ENCODE measurements at regions not wholly inside any gene's neighbourhood (a gene's known extent, or its start where the extent isn't known, plus 50 kb on each side); places are given as distances from the start of the nearest gene placed in this dataset.

DNA sequence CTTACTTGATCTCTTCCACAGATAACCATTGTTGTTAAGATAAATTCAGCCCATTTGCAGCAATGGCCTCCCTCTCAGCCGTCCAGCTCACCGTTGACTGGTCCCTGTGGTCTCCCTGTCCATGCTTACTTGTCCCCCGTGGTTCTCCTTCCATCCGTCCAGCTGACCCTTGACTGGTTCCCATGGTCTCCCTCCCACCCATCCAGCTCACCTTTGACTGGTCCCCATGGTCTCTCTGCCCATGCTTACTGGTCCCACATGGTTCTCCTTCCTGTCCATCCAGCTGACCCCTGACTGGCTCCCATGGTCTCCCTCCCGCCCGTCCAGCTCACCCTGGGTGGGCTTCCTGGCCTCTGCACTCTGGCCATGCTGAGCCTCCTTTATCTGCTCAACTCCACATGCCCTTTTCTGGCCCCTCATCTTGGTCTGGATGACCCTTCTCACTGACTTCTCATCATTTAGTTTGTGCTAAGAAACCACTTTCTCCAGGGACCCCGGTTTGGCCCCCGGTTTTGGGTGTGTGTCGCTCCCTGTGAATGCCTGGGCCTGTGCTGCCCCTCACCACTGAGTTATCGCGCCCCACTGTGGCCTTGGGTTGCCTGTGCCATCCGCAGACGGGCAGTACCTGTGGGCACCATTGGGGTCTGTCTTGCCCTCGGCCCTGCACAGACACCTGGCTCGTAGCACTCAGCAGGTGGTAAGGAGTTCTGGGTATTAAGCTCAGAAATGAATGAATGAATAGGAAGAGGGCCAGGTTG is 146.4 kb downstream of the ERMARD start:
- no peak overlapping the region for H3K27ac ChIP-seq
- DNase-seq (ENCODE audit: low read depth, low spot score) = no peak

DNA sequence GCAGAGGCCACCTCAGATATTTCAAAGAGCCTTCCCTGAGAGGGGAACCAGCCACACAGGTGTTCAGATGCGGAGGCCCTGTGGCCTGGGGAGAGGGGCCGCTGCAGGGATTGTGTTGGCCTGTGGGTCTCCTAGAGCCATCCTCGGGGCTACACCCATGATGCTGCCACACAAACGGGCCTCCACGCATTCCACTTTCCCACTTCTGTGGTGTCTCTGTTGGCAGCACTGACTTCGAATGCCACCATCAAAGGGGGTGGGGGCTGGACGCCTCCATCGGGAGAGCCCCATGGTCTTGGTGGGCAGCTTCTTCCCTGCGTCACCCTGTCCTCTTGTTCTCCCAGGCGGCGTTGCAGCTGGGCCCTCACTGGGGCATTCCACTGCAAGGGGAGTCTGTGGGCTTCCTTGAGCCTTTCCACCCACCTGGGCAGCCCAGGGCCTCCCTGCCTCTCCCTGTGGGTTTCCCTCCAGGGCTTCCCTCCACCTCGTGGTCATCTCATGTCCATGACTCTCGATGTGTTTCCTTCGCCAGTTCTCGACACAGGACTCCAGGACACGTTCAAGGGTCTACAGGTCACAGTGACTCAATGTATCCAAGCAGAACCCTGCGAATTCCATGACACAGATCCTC is 145.5 kb downstream of the ERMARD start:
- no peak overlapping the region for H3K27ac ChIP-seq
- DNase-seq (ENCODE audit: low read depth, low spot score) = no peak

GRCh38 chr6:169895926-169896761 is 144.7 kb downstream of the ERMARD start:
- H3K27ac ChIP-seq = no peak overlapping the region
- DNase-seq (ENCODE audit: low read depth, low spot score) = no peak

GRCh38 chr6:169895000-169895759 is 143.8 kb downstream of the ERMARD start:
- DNase-seq (ENCODE audit: low read depth, low spot score) = no peak
- no peak overlapping the region for H3K27ac ChIP-seq

- DNase-seq (ENCODE audit: low read depth, low spot score) = no peak
- no peak overlapping the region for H3K27ac ChIP-seq
Measured at GRCh38 chr6:169894377-169894960, 143.0 kb downstream of the ERMARD start.

DNA sequence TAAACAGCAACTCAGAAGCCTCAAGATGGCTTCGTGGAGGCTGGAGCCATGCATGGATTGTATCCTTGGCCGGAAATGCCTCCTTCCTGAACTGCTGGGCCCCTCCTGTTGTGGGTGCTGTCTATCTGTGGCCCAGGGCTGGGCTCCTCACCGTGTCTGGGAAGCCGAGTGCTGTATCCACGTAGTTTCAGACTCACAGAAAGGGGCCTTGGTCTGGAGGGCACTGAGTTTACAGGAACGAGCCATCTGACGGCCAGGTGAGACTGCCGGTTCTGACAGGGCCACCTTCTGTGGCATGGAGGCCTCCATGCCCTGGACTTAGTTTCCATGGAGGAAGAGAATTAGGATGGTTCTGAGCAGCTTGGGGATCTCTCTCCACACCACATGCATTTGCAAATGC is 142.2 kb downstream of the ERMARD start:
- H3K27ac ChIP-seq = no peak overlapping the region
- no peak for DNase-seq (ENCODE audit: low read depth, low spot score)

DNA sequence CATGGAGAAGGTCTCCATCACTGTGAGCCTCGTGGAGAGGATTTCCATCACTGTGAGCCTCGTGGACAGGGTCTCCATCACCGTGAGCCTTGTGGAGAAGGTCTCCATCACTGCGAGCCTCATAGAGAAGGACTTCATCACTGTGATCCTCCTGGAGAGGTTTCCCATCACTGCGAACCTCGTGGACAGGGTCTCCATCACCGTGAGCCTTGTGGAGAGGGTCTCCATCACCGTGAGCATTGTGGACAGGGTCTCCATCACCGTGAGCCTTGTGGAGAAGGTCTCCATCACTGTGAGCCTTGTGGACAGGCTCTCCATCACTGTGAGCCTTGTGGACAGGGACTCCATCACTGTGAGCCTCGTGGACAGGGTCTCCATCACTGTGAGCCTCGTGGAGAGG is 140.4 kb downstream of the ERMARD start:
- no peak overlapping the region for H3K27ac ChIP-seq
- DNase-seq (ENCODE audit: low read depth, low spot score) = no peak

GRCh38 chr6:169891421-169891820 is 140.0 kb downstream of the ERMARD start:
- no peak overlapping the region for H3K27ac ChIP-seq
- DNase-seq (ENCODE audit: low read depth, low spot score) = no peak

DNA sequence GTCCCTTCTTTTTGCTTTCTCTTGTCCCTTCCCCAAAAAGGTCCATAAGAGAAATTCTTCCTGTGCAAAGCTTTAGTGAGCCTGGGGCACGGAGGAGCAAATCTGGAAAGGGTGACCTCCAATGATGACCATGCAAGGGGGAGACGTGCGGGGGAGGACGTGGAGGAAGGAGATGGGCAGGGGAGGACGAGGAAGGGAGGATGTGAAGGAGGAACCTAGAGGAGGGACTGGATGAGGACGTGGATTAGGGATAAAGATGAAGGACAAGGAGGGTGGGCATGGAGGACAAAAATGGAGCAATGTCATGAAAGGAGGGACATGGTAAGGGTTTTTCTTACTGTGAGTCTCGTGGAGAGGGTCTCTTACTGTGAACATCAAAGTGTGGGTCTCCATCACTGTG is 139.5 kb downstream of the ERMARD start:
- no peak overlapping the region for H3K27ac ChIP-seq
- DNase-seq (ENCODE audit: low read depth, low spot score) = no peak

DNA sequence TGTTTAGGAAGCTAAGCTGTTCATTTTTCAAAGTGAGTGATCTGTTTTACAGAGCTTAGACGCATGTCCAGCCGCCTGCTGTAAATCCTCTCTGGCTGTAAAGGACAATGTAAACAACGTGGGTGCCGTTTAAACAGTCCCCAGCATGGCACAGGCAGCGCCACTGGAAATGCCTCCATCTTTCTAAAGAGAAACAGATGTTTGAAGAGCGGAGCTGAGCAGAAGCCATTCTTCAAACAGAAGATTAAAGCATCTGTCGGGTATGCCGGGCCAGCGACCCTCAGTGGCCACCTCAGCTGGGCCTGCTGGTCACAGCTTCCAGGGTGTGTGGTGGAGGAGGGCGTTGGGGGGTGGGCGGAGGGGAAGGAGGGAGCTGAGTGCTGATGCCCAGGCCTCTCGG is 138.6 kb downstream of the ERMARD start:
- no peak for DNase-seq (ENCODE audit: low read depth, low spot score)

DNA sequence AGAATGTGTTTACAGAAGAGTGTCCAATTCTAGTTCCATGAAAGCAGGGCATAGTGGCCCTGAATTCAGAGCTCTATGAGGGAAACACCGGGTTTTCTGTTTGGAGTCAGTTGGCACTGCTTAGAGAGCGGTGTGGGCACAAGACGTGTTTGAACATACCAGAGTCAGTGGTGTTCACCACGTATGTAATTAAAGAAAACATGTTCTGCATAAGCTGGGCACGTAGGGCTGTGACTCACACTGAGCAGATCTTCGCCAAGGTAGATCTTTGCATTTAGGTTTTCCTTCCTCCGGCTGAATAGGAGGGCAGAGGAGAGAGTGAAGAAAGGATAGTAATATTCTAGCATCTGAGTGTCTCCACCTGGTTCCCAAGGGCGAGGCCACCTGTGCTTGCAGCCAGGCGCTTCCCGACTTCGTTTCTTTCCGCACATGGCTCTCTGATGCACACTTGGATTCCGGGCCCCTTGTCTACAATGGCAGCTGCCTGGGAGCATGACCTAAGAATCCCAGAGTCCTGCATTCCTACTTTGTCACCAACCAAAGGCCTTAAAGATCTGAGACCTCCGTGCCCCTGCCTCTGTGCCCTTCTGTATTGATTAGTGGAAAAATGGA is 136.2 kb downstream of the ERMARD start:
- peak; percentile 64 for DNase-seq (ENCODE audit: low read depth, low spot score)

More for the DNA sequence above, 138.6 kb downstream of the ERMARD start:
- H3K27ac ChIP-seq = no peak overlapping the region

GRCh38 chr6:169886631-169887227 is 135.3 kb downstream of the ERMARD start:
- DNase-seq (ENCODE audit: low read depth, low spot score) = no peak
- H3K27ac ChIP-seq = no peak overlapping the region

More for the DNA sequence above, 136.2 kb downstream of the ERMARD start:
- H3K27ac ChIP-seq = no peak overlapping the region

DNA sequence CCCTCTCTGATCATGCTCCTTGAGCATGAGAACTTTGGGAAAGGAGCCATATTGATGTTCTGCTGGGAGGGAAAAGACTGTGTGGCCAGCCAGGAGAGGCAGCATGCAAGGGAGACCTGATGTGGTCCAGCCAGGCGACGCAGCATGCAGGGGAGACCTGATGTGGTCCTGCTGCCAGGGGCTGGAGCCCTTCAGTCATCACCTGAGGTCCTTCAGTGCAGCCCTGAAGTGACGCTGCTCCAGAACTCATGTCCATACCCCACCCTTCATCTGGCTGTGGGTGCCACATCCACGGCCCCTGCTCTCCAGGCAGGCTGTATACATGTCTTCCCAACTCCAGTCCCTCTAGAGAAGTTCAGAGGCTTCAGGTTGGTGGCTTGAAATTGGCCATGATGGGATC is 134.4 kb downstream of the ERMARD start:
- DNase-seq (ENCODE audit: low read depth, low spot score) = no peak
- no peak overlapping the region for H3K27ac ChIP-seq

- H3K27ac ChIP-seq = no peak overlapping the region
- DNase-seq (ENCODE audit: low read depth, low spot score) = no peak
Measured at GRCh38 chr6:169885131-169885530, 133.7 kb downstream of the ERMARD start.

DNA sequence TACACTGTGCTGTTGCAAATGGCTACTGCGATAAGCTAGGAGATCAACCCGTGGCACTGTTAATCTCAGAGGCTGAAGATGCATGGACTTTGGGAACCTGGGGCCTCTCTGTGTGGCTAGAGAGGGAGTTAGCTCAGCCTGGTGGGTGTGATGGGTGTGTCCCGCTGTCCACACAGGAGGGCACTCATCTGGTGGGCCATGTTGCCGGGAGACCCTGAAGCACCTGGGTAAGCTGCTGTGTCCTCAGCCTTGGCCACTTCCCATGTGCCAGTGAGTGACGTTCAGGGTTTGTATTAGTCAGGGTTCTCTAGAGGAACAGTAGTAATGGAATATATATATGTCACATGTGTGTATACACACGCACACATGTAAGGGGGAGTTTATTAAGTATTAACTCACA is 132.7 kb downstream of the ERMARD start:
- no peak overlapping the region for H3K27ac ChIP-seq
- no peak for DNase-seq (ENCODE audit: low read depth, low spot score)

DNA sequence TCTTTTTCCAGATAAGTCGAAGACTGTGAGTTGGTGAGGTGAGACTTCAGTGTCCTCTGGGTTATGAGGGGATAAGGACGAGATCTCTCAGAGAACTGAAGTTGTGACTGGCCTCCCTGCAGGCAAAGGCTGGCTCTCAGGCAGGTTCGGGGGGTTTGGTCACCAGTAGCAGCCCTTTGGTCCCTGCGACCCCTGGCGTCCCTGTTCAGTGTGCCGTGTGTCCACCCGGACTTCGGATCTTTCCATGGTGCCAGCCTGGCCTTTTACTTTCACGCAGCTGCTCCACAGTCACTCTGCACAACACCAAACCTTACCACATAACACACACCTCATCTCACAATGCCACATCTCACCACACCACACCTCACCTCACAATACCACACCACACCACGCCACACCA is 131.9 kb downstream of the ERMARD start:
- no peak for DNase-seq (ENCODE audit: low read depth, low spot score)
- no peak overlapping the region for H3K27ac ChIP-seq

DNA sequence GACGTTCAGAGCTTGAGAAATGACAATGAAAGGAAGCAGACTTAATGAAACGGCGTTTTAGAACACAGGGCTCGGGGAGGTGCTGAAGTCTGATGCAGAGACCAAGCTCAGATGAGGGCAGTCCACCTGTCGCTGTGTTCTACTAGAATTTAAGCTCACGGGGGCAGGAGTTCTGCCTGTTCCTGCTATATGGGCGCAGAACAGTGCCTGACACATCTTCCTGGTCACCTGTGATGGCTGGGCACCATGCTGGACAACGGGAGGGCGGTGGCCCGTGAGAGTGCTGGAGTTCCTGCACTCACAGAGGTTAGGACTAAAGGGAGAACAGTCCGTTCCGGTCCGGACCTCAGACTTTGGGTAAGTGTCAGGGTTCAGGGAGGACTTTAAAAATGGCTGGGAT is 130.6 kb downstream of the ERMARD start:
- H3K27ac ChIP-seq = no peak overlapping the region
- no peak for DNase-seq (ENCODE audit: low read depth, low spot score)

DNA sequence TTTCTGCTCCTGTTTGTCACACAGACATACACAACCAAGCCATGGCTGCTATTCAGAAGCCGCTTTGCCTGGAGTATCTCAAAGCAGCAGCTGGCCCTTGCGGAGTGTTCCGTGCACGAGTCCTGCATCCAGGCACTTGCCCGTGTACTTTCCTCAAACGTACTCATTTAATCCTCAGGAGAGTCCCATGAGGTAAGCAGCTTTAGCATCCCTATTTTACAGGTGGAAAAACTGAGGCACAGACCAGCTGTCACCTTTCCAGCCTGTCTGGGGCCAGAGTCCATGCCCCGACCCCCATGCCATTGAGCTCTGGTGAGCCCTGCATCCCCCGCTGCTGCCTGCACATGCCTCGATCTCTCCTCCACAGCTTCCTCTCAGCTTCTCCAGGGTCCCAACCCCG is 130.0 kb downstream of the ERMARD start:
- no peak overlapping the region for H3K27ac ChIP-seq
- no peak for DNase-seq (ENCODE audit: low read depth, low spot score)

DNA sequence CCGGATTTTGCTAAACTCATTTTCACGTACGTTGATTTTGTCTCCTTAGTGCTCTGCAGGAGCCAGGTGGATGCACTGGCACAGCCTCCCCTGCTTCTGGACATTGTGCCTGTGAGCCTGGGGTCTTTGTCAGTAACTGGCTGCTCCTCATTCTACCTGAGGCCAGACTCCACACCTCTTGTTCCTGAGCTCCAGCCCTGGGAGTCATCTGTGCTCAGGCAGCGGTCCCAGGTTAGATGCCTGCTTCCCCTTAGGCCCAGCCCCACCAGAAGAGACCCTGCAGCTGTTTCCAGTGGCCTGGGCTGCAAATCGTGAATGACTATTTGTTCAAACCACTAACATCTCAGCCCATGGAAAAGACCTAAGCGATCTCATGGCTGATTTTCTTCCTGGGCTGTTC is 129.1 kb downstream of the ERMARD start:
- no peak for DNase-seq (ENCODE audit: low read depth, low spot score)
- no peak overlapping the region for H3K27ac ChIP-seq
